ENCODE measurements at regions not wholly inside any gene's neighbourhood (a gene's known extent, or its start where the extent isn't known, plus 50 kb on each side); places are given as distances from the start of the nearest gene placed in this dataset.

GRCh38 chr3:14274612-14274936 is 96.0 kb downstream of the LSM3 start:
- H3K27me3 ChIP-seq (ENCODE audit: control insufficient read depth, insufficient read depth, low read length), result peaks cover 3% of the 10 kb centered on the region
- H4K5ac ChIP-seq (ENCODE audit: low read depth, low read length), result no peak overlapping the region
- H4K91ac ChIP-seq (ENCODE audit: insufficient read depth, low read depth, low read length), result no peak overlapping the region
- H3K18ac ChIP-seq (ENCODE audit: low read depth, low read length), result no peak overlapping the region
- no peaks in the 10 kb centered on the region; the same call in 1 of the 2 replicates for H3K9me1 ChIP-seq (ENCODE audit: insufficient read depth, low read length)
- no peak overlapping the region for H3K9ac ChIP-seq (ENCODE audit: low read depth, low read length)
- no peak overlapping the region for H4K8ac ChIP-seq (ENCODE audit: low read depth in 2 of 2, low read length in 2 of 2)
- intact Hi-C loops (cut with micrococcal nuclease), result no loop called here
- H3K56ac ChIP-seq (ENCODE audit: extremely low read depth, insufficient read depth, low read length), result no peak overlapping the region
- no peak overlapping the region for H3K23ac ChIP-seq (ENCODE audit: low read depth, low read length)
- H2BK120ac ChIP-seq (ENCODE audit: low read depth, low read length), result no peak overlapping the region
- POLR2A ChIA-PET (ENCODE audit: unreplicated experiment), result no interaction called here
- dilution Hi-C loops (cut with HindIII; ENCODE audit: low sequenced_read_pairs, unreplicated experiment), result no loop called here
- H2BK15ac ChIP-seq (ENCODE audit: low read depth, low read length), result no peak overlapping the region
- H3K36me3 ChIP-seq (ENCODE audit: control insufficient read depth, insufficient read depth, low read length), result no peaks in the 10 kb centered on the region
- no peaks in the 10 kb centered on the region; the same call in 1 of the 2 replicates for H3K4me1 ChIP-seq (ENCODE audit: control insufficient read depth, insufficient read depth, low read length)
- no peak for ATAC-seq (ENCODE audit: low read depth)
- H4K20me1 ChIP-seq (ENCODE audit: insufficient read depth, low read length), result no peaks in the 10 kb centered on the region
- no CpG with 5 or more reads among the region's 6 CpGs for WGBS, 2 experiments (ENCODE audit: extremely low coverage in 2 of 2, insufficient read length in 1 of 2)
- no peaks in the 10 kb centered on the region for H3K9me3 ChIP-seq (ENCODE audit: control insufficient read depth, insufficient read depth, low read length)
- H2AFZ ChIP-seq (replicated peaks; ENCODE audit: low read length, poor library complexity), result no peak overlapping the region
- no peak overlapping the region for H3K4ac ChIP-seq (ENCODE audit: low read depth, low read length)
- no peak overlapping the region for H2BK20ac ChIP-seq (ENCODE audit: low read depth, low read length)
- H2AK9ac ChIP-seq (replicated peaks; ENCODE audit: low read depth, low read length, poor library complexity), result no peak overlapping the region
- no TSS peak for BruUV-seq (replicated peaks)
- CTCF ChIA-PET, result no interaction called here
- no peak overlapping the region for H2BK5ac ChIP-seq (ENCODE audit: low read depth, low read length, poor library complexity, severe bottlenecking)
- no peak for DNase-seq
- H3K14ac ChIP-seq (replicated peaks; ENCODE audit: low read depth, low read length), result no peak overlapping the region
- H3K27ac ChIP-seq (ENCODE audit: insufficient read depth, low read length), result no peak overlapping the region
- TF ChIP-seq POLR2A (IDR thresholded peaks at IDR 0.05; ENCODE audit: low read depth, low read length) (no peak), CEBPB (IDR thresholded peaks at IDR 0.05; ENCODE audit: low read depth, low read length) (no peak), RAD21 (IDR thresholded peaks at IDR 0.05; ENCODE audit: low read length) (no peak), USF2 (IDR thresholded peaks at IDR 0.05; ENCODE audit: low read depth, low read length) (no peak), NFE2L2 (IDR thresholded peaks at IDR 0.05; ENCODE audit: low read depth, low read length) (no peak), CHD1 (IDR thresholded peaks at IDR 0.05; ENCODE audit: low read depth, low read length) (no peak), MAFK (IDR thresholded peaks at IDR 0.05; ENCODE audit: low read depth, low read length) (no peak), BHLHE40 (IDR thresholded peaks at IDR 0.05; ENCODE audit: low read depth, low read length) (no peak), RCOR1 (IDR thresholded peaks at IDR 0.05; ENCODE audit: insufficient replicate concordance, low read length) (no peak), RFX5 (IDR thresholded peaks at IDR 0.05; ENCODE audit: low read depth, low read length) (no peak), FOS (IDR thresholded peaks at IDR 0.05; ENCODE audit: low read depth, low read length) (no peak), ELK1 (IDR thresholded peaks at IDR 0.05; ENCODE audit: borderline replicate concordance, low read depth, low read length) (no peak), MXI1 (IDR thresholded peaks at IDR 0.05; ENCODE audit: borderline replicate concordance, low read depth, low read length) (no peak), SMC3 (IDR thresholded peaks at IDR 0.05; ENCODE audit: low read depth, low read length) (no peak), MAZ (IDR thresholded peaks at IDR 0.05; ENCODE audit: borderline replicate concordance, low read depth, low read length) (no peak)
- H3K4me3 ChIP-seq (ENCODE audit: insufficient read depth, low read depth, low read length), result no peak overlapping the region
- H2AK5ac ChIP-seq (ENCODE audit: low read depth, low read length), result no peak overlapping the region
- in situ Hi-C loops (cut with MboI; ENCODE audit: low sequenced_read_pairs), result no loop called here
- H3K4me2 ChIP-seq (ENCODE audit: low read depth, low read length), result no peak overlapping the region
- no peaks in the 10 kb centered on the region for H3K79me1 ChIP-seq (ENCODE audit: low read depth in 1 of 2, low read length in 2 of 2)
